ENCODE measurements at regions not wholly inside any gene's neighbourhood (a gene's known extent, or its start where the extent isn't known, plus 50 kb on each side); places are given as distances from the start of the nearest gene placed in this dataset.

DNA sequence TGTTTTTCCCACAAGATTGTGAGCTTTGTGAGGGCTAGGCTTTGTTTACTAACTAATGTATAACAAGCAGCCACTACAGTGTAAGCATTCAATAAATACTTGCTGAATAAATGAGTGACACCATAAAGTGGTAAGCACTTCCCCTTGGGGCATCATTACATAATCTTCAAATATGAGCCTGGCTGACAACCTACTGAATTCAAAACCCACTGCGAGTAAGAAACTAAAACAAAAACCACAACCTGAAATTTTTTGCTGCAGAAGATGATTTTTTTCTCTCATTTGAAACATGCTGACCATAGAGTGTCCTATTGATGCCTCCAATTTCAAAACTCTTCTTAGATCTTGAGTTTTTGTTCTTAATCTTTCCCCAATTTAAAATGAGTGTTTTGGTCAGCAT, 331.3 kb upstream of the CCNG1 start:
- no peak for TF ChIP-seq TARDBP (IDR thresholded peaks at IDR 0.05)
- TF ChIP-seq FOXK2 (IDR thresholded peaks at IDR 0.05), result no peak
- TF ChIP-seq SUZ12 (IDR thresholded peaks at IDR 0.05), result no peak
- TF ChIP-seq ELF4 (IDR thresholded peaks at IDR 0.05), result no peak
- TF ChIP-seq ARNT (IDR thresholded peaks at IDR 0.05), result no peak
- no peak for TF ChIP-seq L3MBTL2 (conservative IDR thresholded peaks at IDR 0.05)

All from HEK293T (cell line).